SKM-1 (cell line): ENCODE measurements at regions not wholly inside any gene's neighbourhood (a gene's known extent, or its start where the extent isn't known, plus 50 kb on each side); places are given as distances from the start of the nearest gene placed in this dataset.
"Not testable (repeated sequence)": the region's sequence is repeated elsewhere in the genome, so short reads cannot be mapped to it uniquely, and the experiment has no call there.

Experiments used
- DNase-seq: peaks from one replicate; lab custom pipeline; 2025; ENCODE audit not compliant: unreplicated experiment; lab: John Stamatoyannopoulos, UW

GRCh38 chr11:96588793-96589192 lies 199.0 kb downstream of the JRKL start:
- DNase-seq = not testable (repeated sequence)

- no peak for DNase-seq
Observed at GRCh38 chr11:96595011-96595410, 205.2 kb downstream of the JRKL start.

- no peak for DNase-seq
Observed at GRCh38 chr11:96607864-96608558, 218.2 kb downstream of the JRKL start.

GRCh38 chr11:96614101-96614500 lies 224.3 kb downstream of the JRKL start:
- DNase-seq = no peak

GRCh38 chr11:96614846-96615245 lies 225.0 kb downstream of the JRKL start:
- no peak for DNase-seq

- no peak for DNase-seq
Observed at GRCh38 chr11:96620464-96621044, 230.7 kb downstream of the JRKL start.

- DNase-seq = no peak
Observed at GRCh38 chr11:96621161-96621560, 231.3 kb downstream of the JRKL start.

- DNase-seq = no peak
Observed at GRCh38 chr11:96622026-96622634, 232.3 kb downstream of the JRKL start.

GRCh38 chr11:96624126-96624525 lies 234.3 kb downstream of the JRKL start:
- no peak for DNase-seq

- no peak for DNase-seq
Observed at GRCh38 chr11:96627376-96627775, 237.6 kb downstream of the JRKL start.

GRCh38 chr11:96635655-96636054 lies 245.8 kb downstream of the JRKL start:
- no peak for DNase-seq

- no peak for DNase-seq
Observed at GRCh38 chr11:96641261-96641660, 251.4 kb downstream of the JRKL start.

- no peak for DNase-seq
Observed at GRCh38 chr11:96642583-96642982, 252.8 kb downstream of the JRKL start.

- no peak for DNase-seq
Observed at GRCh38 chr11:96643173-96643572, 253.4 kb downstream of the JRKL start.

- DNase-seq = no peak
Observed at GRCh38 chr11:96647621-96648020, 257.8 kb downstream of the JRKL start.

GRCh38 chr11:96648991-96649390 lies 259.2 kb downstream of the JRKL start:
- no peak for DNase-seq

GRCh38 chr11:96652516-96652915 lies 262.7 kb downstream of the JRKL start:
- DNase-seq = no peak

GRCh38 chr11:96655474-96655873 lies 265.7 kb downstream of the JRKL start:
- no peak for DNase-seq

GRCh38 chr11:96658436-96658835 lies 268.6 kb downstream of the JRKL start:
- no peak for DNase-seq

- DNase-seq = no peak
Observed at GRCh38 chr11:96664110-96664509, 274.3 kb downstream of the JRKL start.

GRCh38 chr11:96680211-96681018 lies 290.6 kb downstream of the JRKL start:
- no peak for DNase-seq
